SK-N-SH treated with all-trans-retinoic acid at 6 μM for 48 hours (cell line): ENCODE measurements at regions not wholly inside any gene's neighbourhood (a gene's known extent, or its start where the extent isn't known, plus 50 kb on each side); places are given as distances from the start of the nearest gene placed in this dataset.

Experiments used
- ATAC-seq: fragments of 200-7000 bp; cut with Tn5 transposase; 3 replicates; pipeline ENCODE4 v1.9.1; 2020; ENCODE audit warnings: mild to moderate bottlenecking, moderate library complexity
- ARNTL ChIP-seq: fragments of 450-650 bp; formaldehyde crosslinking; IDR thresholded peaks from 2 replicates; pipeline ENCODE4 v1.5.0; 2020; ENCODE audit warnings: low read depth, mild to moderate bottlenecking, moderate library complexity, borderline replicate concordance
- BACH2 ChIP-seq: fragments of 250-450 bp; sonication (Bioruptor Pico); IDR thresholded peaks from 2 replicates; pipeline ENCODE4 v1.9.0; 2021; ENCODE audit warnings: mild to moderate bottlenecking, borderline replicate concordance
- CREB5 ChIP-seq: fragments of 250-450 bp; sonication (Bioruptor Pico); IDR thresholded peaks from 2 replicates; pipeline ENCODE4 v1.5.1; 2020; ENCODE audit warnings: low read depth, mild to moderate bottlenecking, moderate library complexity
- CSDC2 ChIP-seq: fragments of 250-450 bp; sonication (Bioruptor Pico); IDR thresholded peaks from 2 replicates; pipeline ENCODE4 v1.5.0; 2020; ENCODE audit warnings: mild to moderate bottlenecking, moderate library complexity
- CSRNP3 ChIP-seq: fragments of 250-450 bp; sonication (Bioruptor Pico); IDR thresholded peaks from 2 replicates; pipeline ENCODE4 v1.5.1; 2021; ENCODE audit warnings: mild to moderate bottlenecking, moderate library complexity
- ESRRG ChIP-seq: fragments of 250-450 bp; sonication (Bioruptor Pico); IDR thresholded peaks from 2 replicates; pipeline ENCODE4 v1.6.1; 2021; ENCODE audit warnings: mild to moderate bottlenecking
- GLIS3 ChIP-seq: fragments of 250-450 bp; sonication (Bioruptor Pico); IDR thresholded peaks from 2 replicates; pipeline ENCODE4 v1.5.0; 2020; ENCODE audit warnings: mild to moderate bottlenecking, moderate library complexity
- ISL1 ChIP-seq: fragments of 250-450 bp; sonication (Bioruptor Pico); IDR thresholded peaks from 2 replicates; pipeline ENCODE4 v2.1.2; 2022; ENCODE audit warnings: mild to moderate bottlenecking, moderate library complexity
- OSR1 ChIP-seq: fragments of 250-450 bp; sonication (Bioruptor Pico); IDR thresholded peaks from 2 replicates; pipeline ENCODE4 v1.8.0; 2022; ENCODE audit warnings: moderate library complexity, mild to moderate bottlenecking, inconsistent platforms
- PATZ1 ChIP-seq: fragments of 250-450 bp; sonication (Bioruptor Pico); IDR thresholded peaks from 2 replicates; pipeline ENCODE4 v1.8.0; 2020; ENCODE audit warnings: mild to moderate bottlenecking, moderate library complexity, borderline replicate concordance
- PPARA ChIP-seq: fragments of 250-450 bp; sonication (Bioruptor Pico); IDR thresholded peaks from 2 replicates; pipeline ENCODE4 v1.5.0; 2020; ENCODE audit warnings: mild to moderate bottlenecking, borderline replicate concordance
- RARB ChIP-seq: fragments of 250-450 bp; sonication (Bioruptor Pico); IDR thresholded peaks from 2 replicates; pipeline ENCODE4 v1.8.0; 2021; ENCODE audit warnings: mild to moderate bottlenecking, moderate library complexity
- TCF4 ChIP-seq: fragments of 250-450 bp; sonication (Bioruptor Pico); IDR thresholded peaks from 2 replicates; pipeline ENCODE4 v1.8.0; 2021; ENCODE audit warnings: mild to moderate bottlenecking, moderate library complexity, borderline replicate concordance
- TOX ChIP-seq: fragments of 250-450 bp; sonication (Bioruptor Pico); IDR thresholded peaks from 2 replicates; pipeline ENCODE4 v1.8.0; 2021; ENCODE audit warnings: mild to moderate bottlenecking, moderate library complexity, borderline replicate concordance
- TSHZ2 ChIP-seq: fragments of 250-450 bp; sonication (Bioruptor Pico); IDR thresholded peaks from 2 replicates; pipeline ENCODE4 v1.5.0; 2020; ENCODE audit warnings: mild to moderate bottlenecking, moderate library complexity
- ZC3H10 ChIP-seq: fragments of 250-450 bp; sonication (Bioruptor Pico); IDR thresholded peaks from 2 replicates; pipeline ENCODE4 v1.5.1; 2021; ENCODE audit warnings: mild to moderate bottlenecking, moderate library complexity
- ZFP3 ChIP-seq: fragments of 250-450 bp; sonication (Bioruptor Pico); IDR thresholded peaks from 2 replicates; pipeline ENCODE4 v1.5.0; 2020; ENCODE audit warnings: mild to moderate bottlenecking, moderate library complexity
- ZFP30 ChIP-seq: fragments of 450-650 bp; formaldehyde crosslinking; IDR thresholded peaks from 2 replicates; pipeline ENCODE4 v1.5.0; 2022; ENCODE audit warnings: mild to moderate bottlenecking, moderate library complexity
- ZNF70 ChIP-seq: fragments of 450-650 bp; formaldehyde crosslinking; IDR thresholded peaks from 2 replicates; pipeline ENCODE4 v1.5.0; 2020; ENCODE audit warnings: mild to moderate bottlenecking, moderate library complexity
- ZNF8 ChIP-seq: fragments of 450-650 bp; formaldehyde crosslinking; IDR thresholded peaks from 2 replicates; pipeline ENCODE4 v1.5.0; 2020; ENCODE audit warnings: mild to moderate bottlenecking, moderate library complexity

DNA sequence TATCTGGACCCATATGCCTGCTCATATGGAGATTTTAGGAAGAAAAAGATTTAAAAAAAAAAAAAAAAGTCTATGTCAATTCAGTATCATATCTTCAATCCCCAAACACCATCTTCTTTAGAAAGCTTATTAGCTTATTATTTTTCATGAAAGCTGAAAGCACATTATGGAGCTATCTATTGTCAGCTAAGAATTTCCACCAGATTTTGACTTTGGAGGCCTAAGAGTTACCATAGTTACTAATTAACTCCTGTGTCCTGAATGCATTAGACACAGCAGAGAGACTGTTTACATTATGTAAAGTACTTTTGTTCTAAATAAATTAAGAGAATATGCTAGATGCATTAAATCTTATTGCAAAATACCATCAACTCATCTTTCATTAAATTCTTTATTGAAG is 255.5 kb upstream of the NRSN1 start (continued):
- TF ChIP-seq RARB (no peak), ZFP30 (no peak), TCF4 (CRISPR knock-in tag) (no peak), PATZ1 (CRISPR knock-in tag) (no peak)

- TF ChIP-seq TSHZ2 (no peak), PPARA (CRISPR knock-in tag) (no peak), ZFP3 (no peak), ARNTL (CRISPR knock-in tag) (no peak), ZNF8 (CRISPR knock-in tag) (no peak), CSDC2 (CRISPR knock-in tag) (no peak), ESRRG (no peak), TCF4 (CRISPR knock-in tag) (no peak), CSRNP3 (no peak)
- ATAC-seq: no peak
Observed at GRCh38 chr6:23873161-23873560, 252.9 kb upstream of the NRSN1 start.

DNA sequence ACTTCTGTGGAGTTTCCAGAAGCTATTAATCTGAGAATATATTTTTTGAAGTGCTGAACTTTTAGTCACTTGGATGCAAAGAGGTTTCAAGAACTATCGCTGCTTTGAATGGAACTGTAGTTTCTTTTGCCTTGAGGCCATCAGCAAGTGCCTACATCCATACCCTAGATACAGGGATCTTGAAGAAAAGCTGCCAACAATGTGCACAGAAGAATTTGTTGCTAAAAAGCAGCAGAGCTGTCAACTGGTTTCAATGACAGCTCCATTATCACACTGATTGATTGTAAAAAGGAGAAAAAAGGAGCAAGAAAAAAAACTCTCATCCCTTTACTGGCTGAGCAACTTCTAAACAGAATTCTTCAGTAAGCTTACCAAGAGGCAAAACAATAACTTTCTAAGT is 251.0 kb upstream of the NRSN1 start:
- TF ChIP-seq PATZ1 (CRISPR knock-in tag) (no peak), ISL1 (CRISPR knock-in tag) (no peak), ZFP3 (no peak), CREB5 (CRISPR knock-in tag) (no peak), OSR1 (CRISPR knock-in tag) (no peak), PPARA (CRISPR knock-in tag) (no peak), GLIS3 (CRISPR knock-in tag) (no peak), ESRRG (no peak), TOX (CRISPR knock-in tag) (no peak), TSHZ2 (no peak), BACH2 (CRISPR knock-in tag) (no peak), RARB (no peak), TCF4 (CRISPR knock-in tag) (no peak), ARNTL (CRISPR knock-in tag) (no peak), ZNF8 (CRISPR knock-in tag) (no peak), ZFP30 (no peak), CSRNP3 (no peak), ZNF70 (CRISPR knock-in tag) (no peak), ZC3H10 (CRISPR knock-in tag) (no peak)
- no peak for ATAC-seq
